ENCODE measurements at regions not wholly inside any gene's neighbourhood (a gene's known extent, or its start where the extent isn't known, plus 50 kb on each side); places are given as distances from the start of the nearest gene placed in this dataset.

DNA sequence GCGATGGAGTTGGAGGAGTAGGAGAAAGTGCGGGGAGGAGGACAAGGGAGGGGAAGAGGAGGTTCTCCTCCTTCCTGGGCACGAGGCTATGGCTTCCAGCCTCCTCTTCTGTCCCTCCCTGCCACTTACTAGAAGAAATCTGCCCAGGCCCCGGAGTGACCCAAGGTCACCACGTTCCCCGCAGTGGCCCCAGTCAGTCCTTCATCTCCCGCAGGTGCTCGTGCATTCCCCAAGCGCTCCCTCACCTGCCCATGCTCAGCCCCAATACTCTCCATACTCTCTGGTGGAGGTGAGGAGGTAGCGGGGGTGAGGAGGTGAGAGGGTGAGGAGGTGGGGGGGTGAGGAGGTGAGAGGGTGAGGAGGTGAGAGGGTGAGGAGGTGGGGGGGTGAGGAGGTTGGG is 85.4 kb downstream of the CCDC185 start:
- H3K9me3 Mint-ChIP-seq = no peaks in the 10 kb centered on the region
- H3K36me3 Mint-ChIP-seq (ENCODE audit: low read depth) = no peaks in the 10 kb centered on the region
- no peak overlapping the region for H3K27ac Mint-ChIP-seq
- H3K4me1 Mint-ChIP-seq (ENCODE audit: low read depth) = peaks cover 6% of the 10 kb centered on the region
- no peak overlapping the region for H3K4me3 Mint-ChIP-seq
- intact Hi-C loops (cut with micrococcal nuclease) = no loop called here
- H3K27me3 Mint-ChIP-seq = peaks cover 25% of the 10 kb centered on the region

DNA sequence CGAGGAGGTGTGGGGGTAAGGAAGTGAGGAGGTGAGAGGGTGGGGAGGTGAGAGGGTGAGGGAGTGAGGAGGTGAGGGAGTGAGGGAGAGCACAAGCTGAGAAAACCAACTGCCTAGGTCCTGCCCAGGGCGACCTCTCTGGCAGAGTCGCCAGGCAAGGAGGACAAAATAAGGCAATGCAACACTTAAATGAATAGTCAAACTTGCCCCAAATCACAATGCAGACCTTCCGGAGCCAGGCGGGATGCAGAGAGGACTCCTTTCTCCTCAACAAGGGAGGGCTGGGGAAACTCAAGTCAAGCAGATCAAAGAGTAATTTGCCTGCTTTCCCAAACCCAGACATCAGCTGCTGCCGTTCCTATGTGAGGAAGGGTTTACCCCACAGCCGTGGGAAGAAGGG is 86.0 kb downstream of the CCDC185 start:
- Mint-ChIP-seq H3K4me1 (ENCODE audit: low read depth) (peaks cover 6% of the 10 kb centered on the region), H3K9me3 (no peaks in the 10 kb centered on the region), H3K27ac (no peak overlapping the region), H3K36me3 (ENCODE audit: low read depth) (no peaks in the 10 kb centered on the region), H3K4me3 (no peak overlapping the region), H3K27me3 (peaks cover 25% of the 10 kb centered on the region)
- intact Hi-C loops (cut with micrococcal nuclease) = no loop called here

DNA sequence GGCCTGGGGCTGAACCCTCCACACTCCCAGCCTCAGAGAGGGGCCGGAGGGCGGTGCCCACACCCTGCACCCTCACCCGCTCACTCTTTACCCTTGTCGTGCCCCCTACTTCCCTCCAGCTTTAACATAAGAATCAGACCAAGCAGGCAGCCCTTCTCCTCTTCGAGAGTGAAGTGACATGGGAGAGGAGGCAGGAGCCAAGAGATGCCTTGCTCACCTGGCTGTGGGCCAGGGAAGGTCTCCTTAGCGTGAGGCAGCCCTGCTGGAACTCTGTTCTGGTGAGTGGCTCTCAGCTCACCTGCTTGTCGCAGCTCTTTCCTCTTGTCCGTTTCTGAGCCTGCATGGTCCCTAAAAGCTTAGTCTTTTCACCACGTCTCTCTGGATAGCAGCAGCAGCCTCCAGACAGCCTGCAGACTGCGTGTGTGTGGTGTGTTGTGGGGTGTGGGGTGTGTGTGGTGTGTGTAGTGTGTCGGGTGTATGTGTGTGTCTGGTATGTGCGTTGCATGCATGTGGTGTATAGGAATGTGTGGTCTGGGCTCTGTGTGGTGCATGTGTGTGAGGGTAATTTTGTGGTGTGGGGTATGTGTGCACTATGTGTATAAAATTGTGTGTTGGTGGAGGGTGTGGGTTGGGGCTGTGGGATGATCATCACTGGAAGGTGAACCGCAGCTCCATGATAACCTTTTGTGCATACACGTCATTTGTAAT is 86.7 kb downstream of the CCDC185 start:
- H3K27ac Mint-ChIP-seq = no peak overlapping the region
- peaks cover 28% of the 10 kb centered on the region for H3K27me3 Mint-ChIP-seq
- intact Hi-C loops (cut with micrococcal nuclease) = no loop called here
- peaks cover 6% of the 10 kb centered on the region for H3K4me1 Mint-ChIP-seq (ENCODE audit: low read depth)
- no peaks in the 10 kb centered on the region for H3K36me3 Mint-ChIP-seq (ENCODE audit: low read depth)
- H3K4me3 Mint-ChIP-seq = no peak overlapping the region
- no peaks in the 10 kb centered on the region for H3K9me3 Mint-ChIP-seq

DNA sequence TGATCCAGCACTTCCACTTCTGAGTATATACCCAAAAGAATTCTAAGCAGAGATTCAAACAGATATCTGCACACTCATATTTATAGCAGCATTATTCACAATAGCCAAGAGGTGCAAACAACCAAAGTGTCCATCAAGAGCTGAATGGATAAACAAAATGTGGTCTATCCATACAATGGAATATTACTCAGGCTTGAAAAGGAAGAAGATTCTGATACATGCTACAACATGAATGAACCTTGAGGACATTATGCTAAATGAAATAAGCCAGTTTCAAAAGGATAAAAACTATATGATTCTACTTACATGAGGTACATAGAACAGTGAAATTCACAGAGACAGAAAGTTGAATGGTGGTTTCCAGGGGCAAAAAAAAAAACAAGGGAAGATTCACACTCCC is 88.9 kb downstream of the CCDC185 start:
- Mint-ChIP-seq H3K4me1 (ENCODE audit: low read depth) (peaks cover 6% of the 10 kb centered on the region), H3K4me3 (no peak overlapping the region)

DNA sequence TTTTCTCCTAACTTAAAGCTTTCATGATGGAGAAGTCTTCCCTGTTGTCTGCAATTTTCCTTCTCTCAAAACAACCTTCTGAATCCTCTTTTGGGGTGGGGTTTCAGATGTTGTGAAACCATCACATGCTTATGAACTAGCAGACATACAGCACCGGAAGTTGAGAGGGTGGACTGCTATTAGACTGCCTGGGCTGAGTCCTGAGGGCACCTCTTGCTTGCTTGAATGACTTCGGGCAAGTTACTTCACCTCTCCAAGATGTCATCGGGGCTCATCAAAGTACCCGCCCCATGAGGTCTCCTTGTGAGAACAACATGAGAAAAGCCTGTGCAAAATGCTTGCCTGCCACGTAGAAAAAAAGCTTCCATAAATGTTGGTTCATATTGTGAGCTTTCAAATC is 89.6 kb downstream of the CCDC185 start:
- intact Hi-C loops (cut with micrococcal nuclease) = no loop called here
- Mint-ChIP-seq H3K27ac (no peak overlapping the region), H3K9me3 (no peaks in the 10 kb centered on the region), H3K4me3 (no peak overlapping the region), H3K36me3 (ENCODE audit: low read depth) (no peaks in the 10 kb centered on the region), H3K27me3 (peaks cover 28% of the 10 kb centered on the region), H3K4me1 (ENCODE audit: low read depth) (peaks cover 6% of the 10 kb centered on the region)

More for the DNA sequence above, 88.9 kb downstream of the CCDC185 start:
- Mint-ChIP-seq H3K27ac (no peak overlapping the region), H3K9me3 (no peaks in the 10 kb centered on the region), H3K36me3 (ENCODE audit: low read depth) (no peaks in the 10 kb centered on the region), H3K27me3 (peaks cover 24% of the 10 kb centered on the region)
- intact Hi-C loops (cut with micrococcal nuclease) = no loop called here

DNA sequence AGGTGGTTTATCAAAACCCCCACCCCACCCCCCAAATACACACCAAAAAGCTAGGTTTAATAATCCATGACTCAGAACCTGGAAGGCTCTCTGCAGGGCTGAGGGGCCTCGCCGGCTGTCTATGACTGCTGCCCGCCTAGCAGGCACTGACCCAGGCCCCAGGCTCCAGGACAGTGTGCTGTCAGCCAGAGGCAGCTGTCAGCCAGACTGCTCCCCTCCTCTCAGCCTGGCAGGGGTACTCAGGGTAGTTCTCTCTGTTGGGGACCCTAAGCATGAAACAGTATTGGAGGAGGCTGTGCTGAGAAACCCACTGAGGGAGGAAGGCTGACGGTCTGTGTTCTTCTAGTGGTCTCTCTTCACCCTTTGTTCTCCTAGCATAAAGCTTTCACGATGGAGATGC is 90.3 kb downstream of the CCDC185 start:
- no peaks in the 10 kb centered on the region for H3K9me3 Mint-ChIP-seq
- H3K36me3 Mint-ChIP-seq (ENCODE audit: low read depth) = no peaks in the 10 kb centered on the region
- H3K4me3 Mint-ChIP-seq = no peak overlapping the region
- no peak overlapping the region for H3K27ac Mint-ChIP-seq
- intact Hi-C loops (cut with micrococcal nuclease) = no loop called here
- H3K4me1 Mint-ChIP-seq (ENCODE audit: low read depth) = peaks cover 6% of the 10 kb centered on the region
- H3K27me3 Mint-ChIP-seq = peaks cover 29% of the 10 kb centered on the region

DNA sequence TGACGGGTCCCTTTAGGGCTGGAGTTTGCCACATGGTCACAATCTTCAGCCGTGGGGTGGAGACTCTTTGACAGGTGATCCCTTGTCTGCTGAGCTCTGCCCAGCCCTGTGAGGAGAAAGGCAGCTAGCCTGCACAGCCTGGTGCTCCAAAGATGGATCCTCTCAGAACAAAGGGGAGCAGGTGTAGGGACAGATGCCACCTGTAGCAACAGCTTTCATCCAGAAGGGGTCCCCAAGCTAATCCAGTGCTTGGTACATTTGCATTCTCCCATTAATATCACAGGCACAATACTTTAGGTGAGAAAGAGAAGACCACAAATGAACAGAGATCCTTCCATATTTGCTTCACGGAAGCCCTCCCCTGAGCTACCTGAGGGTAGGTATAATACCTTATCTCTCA is 93.2 kb downstream of the CCDC185 start:
- H3K4me1 Mint-ChIP-seq (ENCODE audit: low read depth) = peaks cover 6% of the 10 kb centered on the region
- intact Hi-C loops (cut with micrococcal nuclease) = no loop called here
- H3K4me3 Mint-ChIP-seq = no peak overlapping the region
- H3K9me3 Mint-ChIP-seq = no peaks in the 10 kb centered on the region
- H3K27me3 Mint-ChIP-seq = peaks cover 17% of the 10 kb centered on the region
- H3K27ac Mint-ChIP-seq = no peak overlapping the region
- H3K36me3 Mint-ChIP-seq (ENCODE audit: low read depth) = no peaks in the 10 kb centered on the region

DNA sequence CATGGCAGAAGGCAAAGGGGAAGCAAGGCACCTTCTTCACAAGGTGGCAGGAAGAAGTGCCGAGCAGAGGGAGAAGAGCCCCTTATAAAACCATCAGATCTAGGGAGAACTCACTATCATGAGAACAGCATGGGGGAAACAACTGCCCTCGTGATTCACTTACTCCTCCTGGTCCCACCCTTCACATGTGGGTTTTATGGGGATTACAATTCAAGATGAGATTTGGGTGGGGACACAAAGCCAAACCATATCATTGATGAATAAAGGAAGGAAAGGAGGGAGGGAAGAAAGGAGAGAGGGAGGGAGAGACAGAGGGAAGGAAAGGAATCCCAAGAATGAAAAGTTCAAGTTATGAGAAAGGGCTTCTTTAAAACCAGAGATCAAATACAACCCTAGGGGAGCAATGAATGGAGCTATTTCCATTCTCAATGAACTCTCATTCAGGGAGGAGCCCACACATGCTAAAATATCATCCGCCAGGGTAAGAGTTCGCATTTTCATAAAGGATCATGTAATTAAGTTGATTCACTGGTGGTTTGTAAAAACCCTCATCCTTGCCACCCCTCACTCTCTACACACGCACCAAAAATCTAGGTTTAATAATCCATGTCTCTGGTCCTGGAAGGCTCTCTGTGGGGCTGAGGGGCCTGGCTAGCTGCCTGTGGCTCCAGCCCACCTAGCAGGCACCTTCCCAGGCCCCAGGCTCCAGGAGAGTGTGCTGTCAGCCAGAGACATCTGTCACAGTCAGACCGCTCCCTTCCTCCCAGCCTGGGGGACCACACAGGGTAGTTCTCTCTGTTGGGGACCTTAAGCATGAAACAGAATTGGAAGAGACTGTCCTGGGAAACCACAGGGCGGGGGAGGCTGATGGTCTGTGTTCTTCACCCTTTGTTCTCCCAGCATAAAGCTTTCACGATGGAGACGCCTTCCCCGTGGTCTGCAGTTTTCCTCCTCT is 94.0 kb downstream of the CCDC185 start:
- H3K4me1 Mint-ChIP-seq (ENCODE audit: low read depth) = peaks cover 6% of the 10 kb centered on the region
- H3K27ac Mint-ChIP-seq = no peak overlapping the region
- no peaks in the 10 kb centered on the region for H3K36me3 Mint-ChIP-seq (ENCODE audit: low read depth)
- intact Hi-C loops (cut with micrococcal nuclease) = no loop called here
- H3K27me3 Mint-ChIP-seq = peaks cover 17% of the 10 kb centered on the region
- H3K4me3 Mint-ChIP-seq = no peak overlapping the region
- H3K9me3 Mint-ChIP-seq = no peaks in the 10 kb centered on the region

DNA sequence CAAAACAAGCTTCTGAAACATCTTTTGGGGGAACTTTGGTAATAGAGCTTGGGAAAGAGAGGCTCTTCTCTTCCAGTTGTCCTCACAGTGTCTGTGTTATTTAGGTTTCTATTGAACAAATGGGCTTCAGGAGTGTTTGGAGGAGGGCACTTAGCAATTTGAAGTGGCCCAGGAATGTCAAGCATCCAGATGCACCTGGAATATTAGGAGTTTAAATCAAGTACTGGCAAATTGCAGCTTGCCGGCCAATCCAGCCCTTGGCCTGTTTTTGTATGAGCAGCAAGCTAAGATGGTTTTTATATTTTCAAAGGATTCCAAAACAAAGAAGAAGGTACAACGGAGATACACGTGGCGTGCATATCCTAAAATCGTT is 94.7 kb downstream of the CCDC185 start:
- Mint-ChIP-seq H3K27ac (no peak overlapping the region), H3K4me3 (no peak overlapping the region), H3K27me3 (peaks cover 17% of the 10 kb centered on the region), H3K36me3 (ENCODE audit: low read depth) (no peaks in the 10 kb centered on the region), H3K9me3 (no peaks in the 10 kb centered on the region), H3K4me1 (ENCODE audit: low read depth) (peaks cover under 1% of the 10 kb centered on the region)
- intact Hi-C loops (cut with micrococcal nuclease) = no loop called here

DNA sequence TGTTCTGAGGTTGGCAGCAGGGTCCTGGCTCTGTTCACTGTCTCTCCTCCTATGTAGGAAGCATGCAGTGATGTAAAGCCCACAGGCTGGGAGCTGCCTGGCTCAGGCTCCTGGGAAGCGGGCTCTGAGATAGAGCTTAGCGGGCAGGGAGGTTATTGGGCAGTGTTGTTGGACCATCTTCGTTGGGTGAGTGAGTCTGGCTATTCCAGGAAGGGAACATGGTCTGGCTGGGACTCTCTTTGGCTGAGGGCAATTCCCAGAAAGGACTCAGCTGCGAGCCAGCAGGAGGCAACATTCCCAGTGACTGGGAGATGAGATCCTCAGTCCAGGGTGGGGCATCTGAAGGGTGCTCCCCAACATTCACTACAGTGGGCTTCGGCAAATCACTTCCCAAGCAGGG is 96.2 kb downstream of the CCDC185 start:
- intact Hi-C loops (cut with micrococcal nuclease) = no loop called here
- H3K36me3 Mint-ChIP-seq (ENCODE audit: low read depth) = no peaks in the 10 kb centered on the region
- H3K27ac Mint-ChIP-seq = no peak overlapping the region
- no peaks in the 10 kb centered on the region for H3K4me1 Mint-ChIP-seq (ENCODE audit: low read depth)
- no peaks in the 10 kb centered on the region for H3K9me3 Mint-ChIP-seq
- no peak overlapping the region for H3K4me3 Mint-ChIP-seq
- peaks cover 17% of the 10 kb centered on the region for H3K27me3 Mint-ChIP-seq

DNA sequence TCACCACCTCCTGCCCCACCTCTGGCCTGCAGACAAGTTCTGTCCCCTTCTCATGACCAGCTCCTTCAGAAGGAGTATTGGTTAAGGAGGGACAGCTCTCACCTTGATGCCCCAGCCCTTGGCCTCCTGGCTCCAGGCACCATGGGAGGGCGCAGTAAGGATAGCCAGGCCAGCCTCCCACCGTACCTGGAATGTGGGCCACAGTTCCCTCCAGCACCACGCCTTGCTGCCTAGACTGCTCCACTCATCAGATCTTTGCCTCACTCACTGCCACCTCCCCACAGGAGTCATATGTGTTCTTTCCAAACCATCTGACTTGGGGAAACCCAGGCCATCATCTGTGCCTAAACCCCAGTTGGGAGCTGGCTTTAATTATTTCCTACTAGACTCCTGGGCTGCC is 97.0 kb downstream of the CCDC185 start:
- H3K27ac Mint-ChIP-seq = no peak overlapping the region
- H3K27me3 Mint-ChIP-seq = peaks cover 12% of the 10 kb centered on the region
- H3K4me3 Mint-ChIP-seq = no peak overlapping the region
- no peaks in the 10 kb centered on the region for H3K9me3 Mint-ChIP-seq
- H3K36me3 Mint-ChIP-seq (ENCODE audit: low read depth) = no peaks in the 10 kb centered on the region
- H3K4me1 Mint-ChIP-seq (ENCODE audit: low read depth) = no peaks in the 10 kb centered on the region
- intact Hi-C loops (cut with micrococcal nuclease) = no loop called here
